ENCODE measurements at regions not wholly inside any gene's neighbourhood (a gene's known extent, or its start where the extent isn't known, plus 50 kb on each side); places are given as distances from the start of the nearest gene placed in this dataset.

DNA sequence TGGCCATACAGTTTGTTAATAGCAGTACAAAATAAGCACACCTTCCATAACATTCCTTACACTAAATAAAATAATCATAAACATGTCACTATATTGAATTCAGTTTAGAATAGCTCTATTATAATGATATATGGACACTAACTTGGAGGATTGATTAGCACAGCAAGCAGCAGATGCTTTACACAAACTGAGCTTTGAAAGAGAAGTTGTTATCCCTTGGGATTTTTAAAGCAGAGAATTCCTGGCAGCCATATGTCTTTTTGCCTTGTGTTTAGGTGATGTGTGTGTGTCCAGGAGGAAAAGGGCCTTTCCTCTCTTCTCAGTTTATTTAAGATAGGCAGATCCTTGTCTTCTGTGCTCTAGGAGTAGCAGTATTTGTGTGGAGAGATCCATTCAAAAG lies 232.2 kb upstream of the GRIN3A start:
- TF ChIP-seq CTCF (IDR thresholded peaks at IDR 0.05) (no peak), POLR2A (IDR thresholded peaks at IDR 0.05) (no peak)

Data from thyroid gland (tissue), 4 donors.